ENCODE measurements at regions not wholly inside any gene's neighbourhood (a gene's known extent, or its start where the extent isn't known, plus 50 kb on each side); places are given as distances from the start of the nearest gene placed in this dataset.
"Not testable (repeated sequence)": the region's sequence is repeated elsewhere in the genome, so short reads cannot be mapped to it uniquely, and the experiment has no call there.

DNA sequence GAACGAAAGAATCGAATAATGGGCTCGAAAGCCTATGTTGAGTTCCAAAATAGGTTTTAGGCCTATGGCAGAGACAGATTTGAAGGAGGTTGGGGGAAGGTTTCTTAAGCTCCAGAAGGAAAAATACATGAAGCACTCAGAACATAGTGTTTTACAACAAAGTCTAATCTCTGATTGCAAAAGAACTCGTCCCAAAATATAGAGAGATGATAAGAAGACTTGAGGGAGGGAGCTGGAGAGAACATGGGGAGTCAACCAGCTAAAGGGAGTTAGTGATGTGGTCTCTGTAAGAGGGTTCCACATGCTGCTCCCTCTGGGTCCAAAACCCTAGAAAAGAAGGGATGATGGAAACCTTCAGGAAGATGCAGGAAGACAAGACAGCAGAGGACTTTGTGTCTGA is 54.8 kb upstream of the DAAM1 start:
- no peak overlapping the region for H3K4me3 ChIP-seq (ENCODE audit: low read depth, low read length)
- no peak overlapping the region for H3K27ac ChIP-seq (ENCODE audit: low read depth, low read length)
- no peak overlapping the region for H3K9ac ChIP-seq (ENCODE audit: low read length)
- no peaks in the 10 kb centered on the region for H3K36me3 ChIP-seq (ENCODE audit: control insufficient read depth, insufficient read depth, low read length)
- no peaks in the 10 kb centered on the region for H3K9me3 ChIP-seq (ENCODE audit: control insufficient read depth, insufficient read depth, low read depth, low read length)
- H3K4me1 ChIP-seq (ENCODE audit: control insufficient read depth, insufficient read depth, low read length), result no peaks in the 10 kb centered on the region; the same call in 1 of the 2 replicates
- no peaks in the 10 kb centered on the region for H3K27me3 ChIP-seq (ENCODE audit: control insufficient read depth, insufficient read depth, low read length)

DNA sequence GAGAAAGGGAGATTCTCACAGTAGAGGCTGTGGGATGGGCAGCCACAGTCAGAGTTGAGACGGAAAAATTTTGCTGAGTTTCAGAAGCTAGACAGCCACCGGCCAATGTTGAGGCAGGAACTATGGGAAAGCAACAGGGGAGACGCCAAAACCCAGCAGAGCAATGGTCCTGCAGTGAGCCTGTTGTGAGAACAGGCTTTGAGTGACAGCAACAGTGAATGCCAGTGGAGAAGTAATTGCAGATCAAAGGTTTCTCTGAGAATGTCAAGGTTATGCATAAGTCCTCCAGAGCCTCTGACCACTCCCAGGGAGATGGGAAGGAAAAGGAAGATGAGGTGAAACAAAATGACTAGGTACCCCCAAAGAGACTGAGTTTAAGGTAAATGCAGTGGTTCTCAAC is 54.2 kb upstream of the DAAM1 start:
- Histone ChIP-seq H3K4me3 (ENCODE audit: low read depth, low read length) (no peak overlapping the region), H3K4me1 (ENCODE audit: control insufficient read depth, insufficient read depth, low read length) (no peaks in the 10 kb centered on the region; the same call in 1 of the 2 replicates), H3K27me3 (ENCODE audit: control insufficient read depth, insufficient read depth, low read length) (no peaks in the 10 kb centered on the region), H3K36me3 (ENCODE audit: control insufficient read depth, insufficient read depth, low read length) (no peaks in the 10 kb centered on the region), H3K9ac (ENCODE audit: low read length) (no peak overlapping the region), H3K27ac (ENCODE audit: low read depth, low read length) (no peak overlapping the region), H3K9me3 (ENCODE audit: control insufficient read depth, insufficient read depth, low read depth, low read length) (no peaks in the 10 kb centered on the region)

DNA sequence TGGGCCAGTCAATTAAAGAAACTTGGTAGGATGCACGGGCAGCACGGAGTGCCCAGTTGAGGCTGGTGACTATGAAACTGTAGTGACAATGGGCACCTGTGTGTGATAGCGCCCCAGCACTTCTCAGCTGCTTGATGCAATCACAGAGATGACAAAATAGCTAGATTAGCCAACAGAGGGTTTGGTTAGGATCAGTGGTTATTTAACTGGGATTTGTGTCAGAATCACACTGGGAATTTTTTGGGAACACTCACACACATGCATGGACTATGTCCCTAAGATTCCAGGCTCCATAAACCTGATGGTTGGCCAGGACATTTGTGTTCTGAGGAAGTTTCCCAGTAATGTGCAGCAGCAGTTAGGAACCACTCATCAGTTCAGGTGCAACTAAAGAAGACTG is 51.2 kb upstream of the DAAM1 start:
- H3K27ac ChIP-seq (ENCODE audit: low read depth, low read length), result no peak overlapping the region
- no peaks in the 10 kb centered on the region; the same call in 1 of the 2 replicates for H3K4me1 ChIP-seq (ENCODE audit: control insufficient read depth, insufficient read depth, low read length)
- H3K36me3 ChIP-seq (ENCODE audit: control insufficient read depth, insufficient read depth, low read length), result no peaks in the 10 kb centered on the region
- no peak overlapping the region for H3K9ac ChIP-seq (ENCODE audit: low read length)
- H3K27me3 ChIP-seq (ENCODE audit: control insufficient read depth, insufficient read depth, low read length), result no peaks in the 10 kb centered on the region
- H3K4me3 ChIP-seq (ENCODE audit: low read depth, low read length), result no peak overlapping the region
- H3K9me3 ChIP-seq (ENCODE audit: control insufficient read depth, insufficient read depth, low read depth, low read length), result no peaks in the 10 kb centered on the region

DNA sequence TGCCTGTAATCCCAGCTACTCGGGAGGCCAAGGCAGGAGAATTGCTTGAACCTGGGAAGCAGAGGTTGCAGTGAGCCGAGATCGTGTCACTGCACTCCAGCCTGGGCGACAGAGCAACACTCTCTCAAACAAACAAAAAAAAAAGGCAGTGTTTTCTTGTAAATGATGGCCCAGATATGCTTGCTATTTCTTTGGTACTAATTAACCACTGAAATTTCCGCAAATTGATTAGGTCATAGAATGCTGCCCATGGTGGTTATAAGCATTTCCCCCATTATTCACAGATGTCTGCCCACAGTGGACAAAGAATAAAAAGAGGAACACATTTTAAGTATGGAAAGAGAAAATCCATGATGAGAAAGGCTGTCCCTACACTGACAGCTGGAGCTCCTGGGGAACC is 49.9 kb upstream of the DAAM1 start:
- H3K4me1 ChIP-seq (ENCODE audit: control insufficient read depth, insufficient read depth, low read length); H3K9me3 ChIP-seq (ENCODE audit: control insufficient read depth, insufficient read depth, low read depth, low read length); H3K4me3 ChIP-seq (ENCODE audit: low read depth, low read length); H3K27ac ChIP-seq (ENCODE audit: low read depth, low read length); H3K36me3 ChIP-seq (ENCODE audit: control insufficient read depth, insufficient read depth, low read length); H3K9ac ChIP-seq (ENCODE audit: low read length); H3K27me3 ChIP-seq (ENCODE audit: control insufficient read depth, insufficient read depth, low read length): not testable (repeated sequence)
